HEK293 (cell line): ENCODE measurements at regions not wholly inside any gene's neighbourhood (a gene's known extent, or its start where the extent isn't known, plus 50 kb on each side); places are given as distances from the start of the nearest gene placed in this dataset.

Experiments used
- REST ChIP-seq: fragments of 450-650 bp; formaldehyde crosslinking; IDR thresholded peaks from 2 replicates; pipeline ENCODE4 v1.5.1; 2016; ENCODE audit warnings: missing biosample characterization, missing genetic modification characterization
- TCF7L2 ChIP-seq: IDR thresholded peaks from 2 replicates; pipeline ENCODE4 v1.6.1; 2011; ENCODE audit warnings: low read depth, mild to moderate bottlenecking, inconsistent platforms, low read length, moderate library complexity, borderline replicate concordance
- YY1 ChIP-seq: fragments of 450-650 bp; formaldehyde crosslinking; IDR thresholded peaks from 2 replicates; pipeline ENCODE4 v1.5.1; 2018; ENCODE audit warnings: missing biosample characterization, missing genetic modification characterization
- ZNF214 ChIP-seq: fragments of 450-650 bp; formaldehyde crosslinking; IDR thresholded peaks from 2 replicates; pipeline ENCODE4 v1.5.1; 2017; ENCODE audit warnings: missing biosample characterization, mild to moderate bottlenecking, missing genetic modification characterization, borderline replicate concordance

- TF ChIP-seq TCF7L2 (no peak), ZNF214 (no peak), YY1 (tag by site-specific recombination) (no peak), REST (tag by site-specific recombination) (no peak)
Observed at GRCh38 chr14:53516261-53516774, 363.2 kb upstream of the DDHD1 start.
